Lower leg skin (tissue), 3 donors: ENCODE measurements at regions not wholly inside any gene's neighbourhood (a gene's known extent, or its start where the extent isn't known, plus 50 kb on each side); places are given as distances from the start of the nearest gene placed in this dataset.

Experiments
- POLR2A ChIP-seq, 2 donors: fragments of 450-650 bp; IDR thresholded peaks; one replicate each; pipeline ENCODE4 v1.6.1; 2016 to 2017; ENCODE audit warnings: antibody characterized with exemption in 2 of 2, mild to moderate bottlenecking in 1 of 2, moderate library complexity in 1 of 2
- TF ChIP-seq, protein P1 (sequence below), 3 donors: fragments of 450-650 bp; IDR thresholded peaks; one replicate each; pipeline ENCODE4 v1.5.1; 2016; ENCODE audit warnings: antibody characterized with exemption in 3 of 3, mild to moderate bottlenecking in 3 of 3, moderate library complexity in 2 of 3

DNA sequence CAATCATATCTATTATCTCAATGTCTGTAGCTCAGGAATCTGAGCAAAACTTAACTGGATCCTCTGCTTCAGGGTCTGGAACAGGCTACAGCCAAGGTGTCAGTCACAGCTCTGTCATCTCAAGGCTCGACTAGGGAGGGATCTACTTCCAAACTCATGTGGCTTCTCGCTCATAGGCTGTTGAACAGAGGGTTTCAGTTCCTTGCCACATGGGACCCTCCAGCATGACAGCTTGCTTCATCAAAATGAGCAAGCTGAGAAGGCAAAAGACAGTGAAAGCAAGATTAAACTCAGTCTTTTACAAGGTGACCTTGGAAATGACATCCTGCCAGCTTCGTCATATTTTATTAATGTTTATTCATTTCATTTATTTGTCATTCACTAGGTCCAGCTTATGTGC lies 111.7 kb downstream of the GADD45G start:
- TF ChIP-seq, protein P1, sequence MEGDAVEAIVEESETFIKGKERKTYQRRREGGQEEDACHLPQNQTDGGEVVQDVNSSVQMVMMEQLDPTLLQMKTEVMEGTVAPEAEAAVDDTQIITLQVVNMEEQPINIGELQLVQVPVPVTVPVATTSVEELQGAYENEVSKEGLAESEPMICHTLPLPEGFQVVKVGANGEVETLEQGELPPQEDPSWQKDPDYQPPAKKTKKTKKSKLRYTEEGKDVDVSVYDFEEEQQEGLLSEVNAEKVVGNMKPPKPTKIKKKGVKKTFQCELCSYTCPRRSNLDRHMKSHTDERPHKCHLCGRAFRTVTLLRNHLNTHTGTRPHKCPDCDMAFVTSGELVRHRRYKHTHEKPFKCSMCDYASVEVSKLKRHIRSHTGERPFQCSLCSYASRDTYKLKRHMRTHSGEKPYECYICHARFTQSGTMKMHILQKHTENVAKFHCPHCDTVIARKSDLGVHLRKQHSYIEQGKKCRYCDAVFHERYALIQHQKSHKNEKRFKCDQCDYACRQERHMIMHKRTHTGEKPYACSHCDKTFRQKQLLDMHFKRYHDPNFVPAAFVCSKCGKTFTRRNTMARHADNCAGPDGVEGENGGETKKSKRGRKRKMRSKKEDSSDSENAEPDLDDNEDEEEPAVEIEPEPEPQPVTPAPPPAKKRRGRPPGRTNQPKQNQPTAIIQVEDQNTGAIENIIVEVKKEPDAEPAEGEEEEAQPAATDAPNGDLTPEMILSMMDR (IDR thresholded peaks at IDR 0.05), result no peak
- no peak for TF ChIP-seq POLR2A (IDR thresholded peaks at IDR 0.05)
